OCI-LY1 (cell line): ENCODE measurements at regions not wholly inside any gene's neighbourhood (a gene's known extent, or its start where the extent isn't known, plus 50 kb on each side); places are given as distances from the start of the nearest gene placed in this dataset.

Source experiments
- CTCF ChIP-seq: fragments of 200-600 bp; sonication (generic), shearing (Covaris generic); IDR thresholded peaks from 2 replicates; pipeline ENCODE4 v1.5.1; 2017; ENCODE audit warnings: mild to moderate bottlenecking, antibody characterized with exemption, low read length, moderate library complexity, mixed read lengths
- EZH2 ChIP-seq: fragments of 200-600 bp; sonication (generic), shearing (Covaris generic); IDR thresholded peaks from 2 replicates; pipeline ENCODE4 v1.8.0; 2017; ENCODE audit warnings: borderline replicate concordance, mixed run types, mild to moderate bottlenecking, antibody characterized with exemption, low read length, moderate library complexity, mixed read lengths

GRCh38 chr1:216827251-216827650, 104.0 kb upstream of the ESRRG start:
- no peak for TF ChIP-seq CTCF
- TF ChIP-seq EZH2, result no peak
